ENCODE measurements at regions not wholly inside any gene's neighbourhood (a gene's known extent, or its start where the extent isn't known, plus 50 kb on each side); places are given as distances from the start of the nearest gene placed in this dataset.

GRCh38 chr12:25386831-25387731 is 136.4 kb upstream of the KRAS start:
- Histone ChIP-seq H3K4me1 (ENCODE audit: insufficient read depth, low read length) (peaks cover 11% of the 10 kb centered on the region), H4K20me1 (ENCODE audit: insufficient read depth, low read length) (no peaks in the 10 kb centered on the region), H3K4me2 (ENCODE audit: low read length) (peak overlapping the region; percentile 96), H3K9me3 (ENCODE audit: insufficient read depth, low read depth, low read length) (no peaks in the 10 kb centered on the region), H3K36me3 (ENCODE audit: insufficient read depth, low read length) (no peaks in the 10 kb centered on the region), H3K27ac (ENCODE audit: low read depth, low read length) (peak overlapping the region; percentile 100), H3K9ac (ENCODE audit: low read length) (peak overlapping the region; percentile 100), H3K79me2 (ENCODE audit: insufficient read depth, low read length) (no peaks in the 10 kb centered on the region), H3K4me3 (ENCODE audit: insufficient read depth, low read depth, low read length) (peak overlapping the region; percentile 72), H2AFZ (ENCODE audit: low read depth, low read length) (peak overlapping the region; percentile 51), H3K27me3 (ENCODE audit: insufficient read depth, low read length) (no peaks in the 10 kb centered on the region)
- H3K27ac Mint-ChIP-seq (ENCODE audit: unreplicated experiment), result peak overlapping the region; percentile 98
- FAIRE-seq, result no peak
- peak; percentile 73 for DNase-seq (ENCODE audit: low read depth)
- H3K9me3 Mint-ChIP-seq (ENCODE audit: unreplicated experiment), result peaks cover 3% of the 10 kb centered on the region
- H3K4me1 Mint-ChIP-seq (ENCODE audit: low read depth, unreplicated experiment), result peaks cover 8% of the 10 kb centered on the region
- H3K4me3 Mint-ChIP-seq (ENCODE audit: unreplicated experiment), result peak overlapping the region; percentile 93
- H3K36me3 Mint-ChIP-seq (ENCODE audit: low read depth, unreplicated experiment), result no peaks in the 10 kb centered on the region
- peaks cover 8% of the 10 kb centered on the region for H3K27me3 Mint-ChIP-seq (ENCODE audit: low read depth, unreplicated experiment)
- TF ChIP-seq CTCF (IDR thresholded peaks at IDR 0.05; ENCODE audit: insufficient read depth, low read depth, low read length) (peak; percentile 94), EZH2 (IDR thresholded peaks at IDR 0.05; ENCODE audit: insufficient read depth, low read length) (no peak)

- Histone ChIP-seq H3K9me3 (ENCODE audit: insufficient read depth, low read depth, low read length) (no peaks in the 10 kb centered on the region), H3K36me3 (ENCODE audit: insufficient read depth, low read length) (no peaks in the 10 kb centered on the region), H3K4me3 (ENCODE audit: insufficient read depth, low read depth, low read length) (peak overlapping the region; percentile 72), H3K4me2 (ENCODE audit: low read length) (peak overlapping the region; percentile 96), H3K27ac (ENCODE audit: low read depth, low read length) (peak overlapping the region; percentile 100), H3K79me2 (ENCODE audit: insufficient read depth, low read length) (no peaks in the 10 kb centered on the region), H3K27me3 (ENCODE audit: insufficient read depth, low read length) (no peaks in the 10 kb centered on the region), H3K4me1 (ENCODE audit: insufficient read depth, low read length) (peaks cover 11% of the 10 kb centered on the region), H2AFZ (ENCODE audit: low read depth, low read length) (peak overlapping the region; percentile 59), H4K20me1 (ENCODE audit: insufficient read depth, low read length) (no peaks in the 10 kb centered on the region), H3K9ac (ENCODE audit: low read length) (peak overlapping the region; percentile 100)
- Mint-ChIP-seq H3K9me3 (ENCODE audit: unreplicated experiment) (peaks cover 3% of the 10 kb centered on the region), H3K4me1 (ENCODE audit: low read depth, unreplicated experiment) (peaks cover 8% of the 10 kb centered on the region), H3K4me3 (ENCODE audit: unreplicated experiment) (peak overlapping the region; percentile 93), H3K27me3 (ENCODE audit: low read depth, unreplicated experiment) (peaks cover 8% of the 10 kb centered on the region), H3K36me3 (ENCODE audit: low read depth, unreplicated experiment) (no peaks in the 10 kb centered on the region), H3K27ac (ENCODE audit: unreplicated experiment) (peak overlapping the region; percentile 98)
- FAIRE-seq (peak; percentile 60), DNase-seq (ENCODE audit: low read depth) (no peak)
- TF ChIP-seq EZH2 (IDR thresholded peaks at IDR 0.05; ENCODE audit: insufficient read depth, low read length) (no peak), CTCF (IDR thresholded peaks at IDR 0.05; ENCODE audit: insufficient read depth, low read depth, low read length) (no peak)
Measured at GRCh38 chr12:25384893-25385248, 134.1 kb upstream of the KRAS start.
